ENCODE measurements at regions not wholly inside any gene's neighbourhood (a gene's known extent, or its start where the extent isn't known, plus 50 kb on each side); places are given as distances from the start of the nearest gene placed in this dataset.

DNA sequence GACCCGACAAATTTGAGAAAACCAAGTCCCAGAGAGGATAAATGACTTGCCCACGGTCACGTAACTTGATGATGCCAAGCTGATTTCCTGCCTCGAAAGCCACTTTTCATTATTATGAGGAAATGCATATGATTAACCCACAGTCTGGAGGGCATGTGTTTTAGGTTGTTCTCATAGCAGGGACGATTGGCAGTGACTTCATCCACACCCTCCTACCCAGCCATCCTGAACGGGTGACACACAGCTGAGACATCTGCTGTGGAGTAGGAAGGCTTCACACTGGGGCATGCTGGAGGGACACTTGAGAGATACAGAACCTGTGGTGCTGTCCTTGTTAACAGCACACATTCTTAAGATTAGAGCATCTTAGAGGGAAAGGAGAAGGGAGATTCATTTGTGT, 65.4 kb upstream of the WDFY2 start:
- no peak for DNase-seq

DNA sequence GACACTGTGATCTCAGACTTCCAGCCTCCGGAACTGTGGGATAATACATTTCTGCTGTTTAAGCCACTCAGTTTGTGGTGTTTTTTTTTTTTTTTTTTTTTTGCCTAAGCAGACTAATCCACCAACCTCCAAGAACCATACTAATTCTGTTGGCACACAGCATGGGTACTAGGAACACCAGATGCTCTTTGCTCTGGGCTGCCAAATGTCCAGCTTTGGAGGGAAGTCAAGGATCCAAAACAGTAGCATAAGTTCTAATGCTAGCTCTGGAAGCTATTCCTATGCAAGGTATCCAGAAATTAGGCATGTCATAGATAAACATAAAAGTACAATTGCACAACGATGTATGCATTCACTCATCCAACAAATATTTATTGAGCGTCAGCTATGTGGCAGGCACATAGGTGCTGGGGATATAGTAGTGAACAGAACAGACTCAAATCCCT, 64.5 kb upstream of the WDFY2 start:
- no peak for DNase-seq

DNA sequence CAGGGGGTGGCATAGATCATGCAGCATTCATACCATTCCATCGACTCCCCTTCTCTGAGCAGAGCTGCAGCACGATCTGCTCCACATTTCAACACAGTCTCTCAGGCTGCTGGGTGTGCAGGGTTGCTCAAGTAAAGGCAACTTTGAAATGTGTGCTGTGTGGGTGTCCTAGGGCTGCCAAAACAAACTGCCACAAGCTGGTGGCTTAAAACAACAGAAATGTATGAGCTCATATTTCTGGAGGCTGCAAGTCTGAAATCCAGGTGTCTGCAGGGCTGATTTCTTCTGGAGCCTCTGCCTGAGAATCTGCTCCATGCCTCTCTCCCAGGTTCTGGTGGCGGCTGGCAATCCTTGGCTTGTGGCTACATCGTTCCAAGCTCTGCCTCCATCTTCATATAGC, 63.7 kb upstream of the WDFY2 start:
- DNase-seq: no peak

DNA sequence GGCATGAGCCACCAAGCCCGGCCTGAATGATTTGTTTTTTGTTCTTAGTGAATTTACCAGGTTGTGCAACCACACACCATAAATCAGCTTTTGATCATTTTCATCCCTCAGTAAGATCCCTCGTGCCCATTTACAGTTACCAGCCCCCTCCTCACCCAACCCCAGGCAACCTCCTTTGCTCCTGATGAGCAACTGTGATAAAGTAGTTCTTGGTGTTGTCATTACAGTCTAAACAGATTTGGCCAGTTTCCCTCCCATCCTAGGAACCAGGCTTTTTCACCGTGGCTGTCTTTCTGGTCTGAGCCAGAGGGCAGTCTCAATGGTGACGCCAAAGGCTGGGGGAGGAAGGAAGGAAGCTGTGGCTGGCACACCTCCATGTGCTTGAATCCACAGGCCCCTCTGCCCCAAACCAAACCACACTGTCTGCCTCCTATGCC, 61.2 kb upstream of the WDFY2 start:
- no peak for DNase-seq

DNA sequence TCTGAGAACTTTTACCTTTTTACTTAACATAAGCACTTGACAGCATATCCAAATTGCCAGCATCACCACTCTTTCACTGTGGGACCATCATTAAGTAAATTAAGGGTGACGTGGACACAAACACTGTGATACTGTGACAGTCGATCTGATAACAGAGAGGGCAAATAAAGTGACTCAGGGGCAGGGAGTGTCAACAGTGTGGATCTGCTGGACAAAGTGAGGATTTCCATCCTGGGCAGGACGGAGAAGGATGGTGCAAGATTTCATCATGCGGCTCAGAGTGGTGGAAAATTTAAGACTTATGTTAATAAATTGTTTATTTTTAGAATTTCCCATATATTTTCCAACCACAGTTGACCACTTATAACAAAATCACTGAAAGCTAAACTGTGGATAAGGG, 60.0 kb upstream of the WDFY2 start:
- DNase-seq: no peak

DNA sequence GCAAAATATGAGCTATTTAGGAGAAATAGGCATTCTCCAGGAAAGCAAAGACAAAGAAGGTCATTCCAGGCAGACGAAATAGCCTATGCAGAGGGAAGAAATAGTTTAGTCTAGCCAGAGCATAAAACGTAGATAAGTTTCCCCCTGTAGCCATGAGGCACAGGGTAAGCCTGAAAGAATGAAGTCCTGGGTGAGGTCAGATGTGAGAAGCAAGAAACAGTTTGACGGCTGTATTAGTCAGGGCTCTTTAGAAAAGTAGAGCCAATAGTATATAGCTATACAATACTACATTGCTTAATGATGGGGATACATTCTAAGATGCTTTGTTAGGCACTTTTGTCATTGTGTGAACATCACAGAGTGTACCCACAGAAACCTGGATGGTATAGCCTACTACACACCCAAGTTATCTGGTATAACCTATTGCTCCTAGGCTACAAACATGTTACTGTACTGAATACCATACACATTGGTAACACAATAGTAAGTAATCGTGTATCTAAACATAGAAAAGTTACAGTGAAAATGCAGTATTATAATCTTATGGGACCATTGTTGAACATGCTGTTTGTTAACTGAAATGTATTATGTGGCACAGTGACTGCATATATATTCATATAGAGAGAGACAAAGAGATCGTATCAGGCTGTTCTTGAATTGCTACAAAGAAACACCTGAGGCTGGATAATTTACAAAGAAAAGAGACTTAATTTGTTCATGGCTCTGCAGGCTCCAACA, 59.3 kb upstream of the WDFY2 start:
- DNase-seq: no peak

DNA sequence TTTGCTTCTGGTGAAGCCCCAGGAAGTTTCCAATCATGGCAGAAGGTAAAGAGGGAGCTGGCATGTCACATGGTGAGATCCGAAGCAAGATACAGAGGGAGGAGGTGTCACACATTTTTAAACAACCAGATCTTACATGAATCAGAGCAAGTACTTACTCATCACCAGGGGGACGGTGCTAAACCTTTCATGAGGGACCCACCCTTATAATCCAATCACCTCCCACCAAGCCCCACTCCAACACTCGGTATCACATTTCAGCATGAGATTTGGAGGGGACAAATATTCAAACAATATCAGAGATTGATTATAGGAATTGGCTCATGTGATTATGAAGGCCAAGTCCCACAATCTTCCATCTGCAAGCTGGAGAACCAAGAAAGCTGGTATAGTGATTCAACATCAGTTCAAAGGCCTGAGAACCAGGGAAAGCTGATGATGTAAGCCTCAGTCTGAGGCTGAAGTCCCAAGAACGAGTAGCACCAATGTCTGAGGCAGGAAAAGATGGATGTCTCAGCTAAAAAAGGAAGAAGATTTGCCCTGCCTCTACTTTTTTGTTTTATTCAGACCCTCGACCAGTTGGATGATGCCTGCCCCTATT, 58.6 kb upstream of the WDFY2 start:
- no peak for DNase-seq

DNA sequence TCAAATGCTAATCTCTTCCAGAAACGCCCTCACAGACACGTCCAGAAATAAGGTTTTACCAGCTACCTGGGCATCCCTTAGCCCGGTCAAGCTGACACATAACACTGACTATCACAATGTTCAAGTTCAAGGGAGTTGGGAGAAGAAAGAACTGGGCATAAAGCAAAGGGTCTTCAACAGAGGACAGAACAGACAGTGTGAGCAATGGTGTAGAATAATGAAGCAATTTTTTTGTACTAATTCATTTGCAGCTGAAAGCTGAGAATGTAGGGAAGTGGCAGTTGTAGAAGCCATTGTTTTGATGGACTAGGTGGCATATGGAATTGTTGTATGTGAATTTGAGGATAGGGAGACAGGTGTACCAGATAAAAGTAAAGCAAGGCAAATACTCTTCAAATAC, 58.1 kb upstream of the WDFY2 start:
- no peak for DNase-seq

DNA sequence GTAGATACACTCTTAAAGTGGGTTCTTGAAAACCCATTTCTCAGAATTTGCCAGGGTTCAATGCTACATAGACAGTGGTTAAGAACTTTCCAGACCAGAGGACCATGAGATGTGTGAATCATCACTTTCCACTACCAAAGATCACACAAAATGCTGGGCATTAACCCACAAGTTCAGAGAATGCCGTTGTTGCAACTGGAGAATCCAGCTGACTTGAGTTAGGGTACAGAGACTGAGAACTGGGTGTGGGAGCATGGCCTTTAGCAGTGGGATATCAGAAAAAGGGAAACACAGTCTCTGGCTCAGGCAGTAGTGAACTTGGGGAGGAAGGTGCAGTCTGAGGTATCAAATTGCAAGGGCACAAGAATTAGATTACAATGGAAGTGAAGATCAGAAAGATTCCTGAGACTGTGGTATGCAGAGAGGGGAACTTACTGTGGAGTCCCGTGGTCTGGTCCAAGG, 51.5 kb upstream of the WDFY2 start:
- DNase-seq: no peak

DNA sequence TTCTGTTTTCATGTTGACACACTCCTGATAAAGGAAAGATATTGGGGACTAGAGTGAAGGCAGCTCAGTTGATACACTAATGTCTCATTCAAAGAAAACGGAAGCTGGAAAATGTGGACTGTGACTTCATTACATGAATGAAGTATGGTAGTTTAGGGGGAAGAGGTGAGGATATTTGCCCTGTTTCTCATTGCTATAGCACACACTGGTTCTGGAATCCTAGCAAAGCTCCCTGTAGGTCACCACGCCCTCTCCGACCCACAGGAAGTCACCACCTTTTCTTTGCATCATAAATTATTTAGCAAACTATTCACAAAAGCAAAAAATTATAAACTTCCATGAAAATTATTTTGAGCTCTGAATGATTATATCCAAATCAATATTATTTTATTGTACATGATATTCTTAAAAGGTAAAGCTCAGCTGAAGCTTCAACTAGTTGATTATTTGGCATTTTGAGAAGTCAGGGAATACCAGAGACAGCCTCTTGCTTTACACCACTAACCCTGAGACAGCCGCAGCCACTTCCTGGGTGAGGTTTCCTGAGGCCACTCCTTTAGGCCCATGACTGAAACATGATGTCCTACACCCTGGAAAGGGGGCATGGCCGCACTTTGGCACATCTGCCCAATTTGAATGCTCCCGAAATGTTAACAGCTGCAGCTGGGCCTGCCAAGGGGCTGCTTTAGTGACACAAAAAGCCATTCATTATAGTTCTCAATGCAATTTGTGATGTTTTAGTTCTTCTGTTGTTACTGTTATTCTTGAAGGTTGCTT, 50.0 kb upstream of the WDFY2 start:
- DNase-seq: peak; percentile 61
